ENCODE measurements at regions not wholly inside any gene's neighbourhood (a gene's known extent, or its start where the extent isn't known, plus 50 kb on each side); places are given as distances from the start of the nearest gene placed in this dataset.
"Not testable (repeated sequence)": the region's sequence is repeated elsewhere in the genome, so short reads cannot be mapped to it uniquely, and the experiment has no call there.

DNA sequence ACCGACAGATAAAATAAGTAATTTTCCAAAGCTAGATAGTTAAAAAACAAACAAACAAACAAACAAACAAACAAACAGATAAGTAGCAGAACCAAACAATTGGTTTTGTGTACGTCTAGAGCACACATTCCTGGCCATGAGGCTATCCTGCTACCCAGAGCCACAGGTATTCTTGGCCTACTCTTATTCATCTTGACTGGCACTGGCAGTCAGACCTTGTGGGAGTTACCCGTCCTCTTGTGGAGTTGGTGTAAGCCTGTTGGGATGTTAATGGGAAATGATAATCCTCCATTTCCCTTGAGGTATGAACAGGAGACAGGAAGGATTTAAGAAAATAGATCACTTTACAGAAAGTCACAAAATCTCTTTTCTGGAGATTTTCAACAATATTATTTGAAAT lies 142.4 kb upstream of the MEOX2 start:
- Mint-ChIP-seq H3K36me3 (no peaks in the 10 kb centered on the region), H3K27me3 (no peaks in the 10 kb centered on the region), H3K27ac (no peak overlapping the region), H3K4me1 (no peaks in the 10 kb centered on the region), H3K9me3 (no peaks in the 10 kb centered on the region), H3K4me3 (no peak overlapping the region)
- DNase-seq (ENCODE audit: low spot score in 2 of 2) = no peak
- no peak for ATAC-seq (ENCODE audit: low read depth)

DNA sequence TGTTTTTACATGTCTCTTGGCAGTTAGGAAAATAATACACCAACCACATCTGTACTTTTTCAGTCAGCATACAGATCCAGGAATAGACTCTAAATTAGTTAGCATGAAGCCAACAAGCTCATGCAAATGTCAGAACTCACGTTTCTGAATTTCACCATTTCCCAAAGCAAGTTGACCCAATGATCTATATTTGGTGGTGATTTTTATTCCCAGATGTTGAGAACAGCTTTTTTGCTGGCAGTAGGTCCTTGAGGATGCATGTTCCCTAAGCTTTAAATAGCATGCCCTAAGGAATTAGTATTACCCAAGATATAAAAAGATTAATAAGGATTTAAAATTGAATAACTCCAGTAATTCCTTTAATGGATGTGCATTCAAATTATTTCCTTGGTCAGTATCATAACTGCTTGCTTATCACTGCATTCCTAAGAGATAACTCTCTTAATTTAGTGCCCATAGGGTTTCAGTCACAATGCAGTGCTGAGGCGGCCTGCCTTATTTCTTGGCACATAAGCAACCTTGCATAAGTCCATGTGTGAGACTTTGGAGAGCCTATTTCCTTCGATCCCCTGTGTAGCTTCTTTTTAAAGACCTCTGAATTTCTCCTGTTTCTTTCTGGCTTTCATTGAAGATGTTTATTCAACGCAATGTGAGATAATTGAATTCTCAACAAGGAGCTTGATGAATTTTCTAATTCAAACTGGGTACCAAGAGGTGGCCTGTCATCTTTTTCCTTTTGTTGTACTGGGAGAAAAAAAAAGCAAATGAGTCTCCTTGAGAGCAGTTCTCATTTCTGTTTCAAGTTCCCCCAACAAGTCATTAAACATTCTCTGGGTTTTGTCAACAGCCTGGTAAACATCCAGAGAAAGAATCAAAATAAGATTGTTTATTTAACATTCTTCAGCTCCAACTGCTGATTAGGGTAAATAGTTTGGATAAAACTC lies 135.3 kb upstream of the MEOX2 start:
- Mint-ChIP-seq H3K9me3 (peaks cover 5% of the 10 kb centered on the region), H3K27me3 (no peaks in the 10 kb centered on the region), H3K36me3 (no peaks in the 10 kb centered on the region), H3K4me3 (no peak overlapping the region), H3K4me1 (no peaks in the 10 kb centered on the region), H3K27ac (no peak overlapping the region)
- no peak for ATAC-seq (ENCODE audit: low read depth)
- no peak for DNase-seq (ENCODE audit: low spot score in 2 of 2)

DNA sequence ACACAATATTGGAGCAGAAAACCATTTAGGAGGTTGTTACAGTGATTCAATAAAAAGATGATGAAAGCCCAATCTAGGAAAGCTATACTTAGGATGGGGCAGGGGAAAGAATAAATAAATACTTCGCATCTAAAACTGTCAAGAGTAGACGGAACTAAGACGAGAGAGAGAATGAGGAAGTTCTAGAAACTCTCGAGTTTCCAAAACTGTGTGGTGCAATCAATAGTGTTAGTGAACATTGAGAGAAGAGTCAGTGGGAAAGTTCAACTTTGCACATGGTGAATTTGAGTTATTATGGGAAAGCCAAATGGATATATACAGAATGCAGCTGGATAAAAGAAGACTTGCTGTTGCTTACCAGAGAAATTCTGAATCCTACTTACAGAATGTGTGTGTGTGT lies 133.8 kb upstream of the MEOX2 start:
- no peaks in the 10 kb centered on the region for H3K36me3 Mint-ChIP-seq
- H3K4me3 Mint-ChIP-seq = no peak overlapping the region
- no peaks in the 10 kb centered on the region for H3K27me3 Mint-ChIP-seq
- no peak overlapping the region for H3K27ac Mint-ChIP-seq
- DNase-seq (ENCODE audit: low spot score in 2 of 2) (no peak), ATAC-seq (ENCODE audit: low read depth) (no peak)
- peaks cover 5% of the 10 kb centered on the region for H3K9me3 Mint-ChIP-seq
- H3K4me1 Mint-ChIP-seq = no peaks in the 10 kb centered on the region

DNA sequence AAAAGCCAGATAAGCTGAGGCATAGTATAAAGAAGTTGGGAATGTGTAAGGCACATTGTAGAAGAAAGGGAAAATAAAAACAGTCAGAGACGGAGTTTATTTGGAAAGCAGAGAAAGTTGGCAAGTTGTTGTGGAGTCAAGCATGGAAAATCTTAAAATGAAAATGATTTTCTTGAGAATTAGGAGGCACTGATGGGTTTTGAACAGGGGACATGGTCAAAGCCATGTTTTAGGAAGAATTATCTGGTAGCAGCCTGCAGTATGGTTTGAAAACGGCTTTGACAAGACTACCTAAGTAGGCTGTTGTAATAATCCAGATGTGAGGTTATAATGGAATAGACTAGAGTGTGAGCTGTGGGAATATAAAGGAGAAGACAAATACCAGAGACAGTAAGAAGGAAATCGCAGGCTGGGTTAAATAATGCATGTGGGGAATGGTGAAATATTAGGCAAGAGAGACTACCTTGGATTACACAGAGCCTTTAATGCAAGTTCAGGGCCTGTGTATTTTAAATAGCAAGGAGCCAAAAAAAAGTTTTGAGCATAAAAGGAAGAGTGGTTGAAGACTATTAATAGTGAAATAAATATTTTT lies 130.4 kb upstream of the MEOX2 start:
- Mint-ChIP-seq H3K4me3 (no peak overlapping the region), H3K27ac (no peak overlapping the region), H3K27me3 (no peaks in the 10 kb centered on the region), H3K36me3 (no peaks in the 10 kb centered on the region), H3K4me1 (no peaks in the 10 kb centered on the region), H3K9me3 (peaks cover 5% of the 10 kb centered on the region)
- ATAC-seq (ENCODE audit: low read depth) (no peak), DNase-seq (ENCODE audit: low spot score in 2 of 2) (no peak)

DNA sequence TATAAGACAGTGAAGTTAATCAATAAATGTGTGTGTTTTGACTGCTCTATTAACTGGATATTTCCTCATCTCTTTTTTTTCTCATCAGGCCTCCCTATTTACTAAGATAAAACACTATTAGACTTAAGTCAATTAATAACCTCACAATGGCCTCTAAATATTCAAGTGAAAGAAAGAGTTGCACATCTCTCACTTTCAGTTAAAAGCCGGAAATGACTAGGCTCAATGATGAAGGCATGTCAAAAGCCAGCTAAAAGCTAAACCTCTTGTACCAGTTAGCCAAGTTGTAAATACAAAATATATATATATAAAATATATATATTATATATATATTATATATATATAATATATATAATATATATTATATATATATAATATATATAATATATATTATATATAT lies 127.0 kb upstream of the MEOX2 start:
- DNase-seq (ENCODE audit: low spot score in 2 of 2) (no peak), ATAC-seq (ENCODE audit: low read depth) (no peak)
- Mint-ChIP-seq H3K27ac (no peak overlapping the region), H3K27me3 (no peaks in the 10 kb centered on the region), H3K4me1 (no peaks in the 10 kb centered on the region), H3K36me3 (no peaks in the 10 kb centered on the region), H3K9me3 (peaks cover 4% of the 10 kb centered on the region), H3K4me3 (no peak overlapping the region)

DNA sequence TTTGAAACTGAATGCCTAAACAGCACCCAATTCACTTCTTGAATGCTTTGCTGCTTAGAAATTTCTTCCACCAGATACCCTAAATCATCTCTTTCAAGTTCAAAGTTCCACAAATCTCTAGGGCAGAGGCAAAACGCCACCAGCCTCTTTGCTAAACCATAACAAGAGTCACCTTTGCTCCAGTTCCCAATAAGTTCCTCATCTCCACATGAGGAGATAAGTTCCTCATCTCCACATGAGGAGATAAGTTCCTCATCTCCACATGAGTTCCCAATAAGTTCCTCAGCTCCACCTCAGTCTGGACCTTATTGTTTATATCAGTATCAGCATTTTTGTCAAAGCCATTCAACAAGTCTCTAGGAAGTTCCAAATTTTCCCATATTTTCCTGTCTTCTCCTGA lies 123.9 kb upstream of the MEOX2 start:
- not testable (repeated sequence) for ATAC-seq (ENCODE audit: low read depth); H3K4me3 Mint-ChIP-seq; DNase-seq (ENCODE audit: low spot score in 2 of 2); H3K27ac Mint-ChIP-seq; H3K36me3 Mint-ChIP-seq; H3K4me1 Mint-ChIP-seq; H3K9me3 Mint-ChIP-seq; H3K27me3 Mint-ChIP-seq

DNA sequence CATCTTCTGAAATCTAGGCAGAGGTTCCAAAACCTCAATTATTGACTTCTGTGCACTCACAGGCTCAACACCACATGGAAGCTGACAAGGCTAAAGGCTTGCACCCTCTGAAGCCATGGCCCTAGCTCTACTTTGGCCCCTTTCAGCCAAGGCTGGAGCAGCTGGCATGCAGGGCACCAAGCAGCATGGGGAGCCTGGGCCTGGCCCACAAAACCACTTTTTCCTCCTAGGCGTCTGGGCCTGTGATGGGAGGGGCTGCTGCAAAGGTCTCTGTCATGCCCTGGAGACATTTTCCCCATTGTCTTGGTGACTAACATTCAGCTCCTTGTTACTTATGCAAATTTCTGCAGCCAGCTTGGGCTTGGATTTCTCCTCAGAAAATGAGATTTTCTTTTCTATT lies 123.5 kb upstream of the MEOX2 start:
- DNase-seq (ENCODE audit: low spot score in 2 of 2); H3K27me3 Mint-ChIP-seq; H3K4me1 Mint-ChIP-seq; ATAC-seq (ENCODE audit: low read depth); H3K36me3 Mint-ChIP-seq; H3K9me3 Mint-ChIP-seq; H3K27ac Mint-ChIP-seq; H3K4me3 Mint-ChIP-seq: not testable (repeated sequence)

DNA sequence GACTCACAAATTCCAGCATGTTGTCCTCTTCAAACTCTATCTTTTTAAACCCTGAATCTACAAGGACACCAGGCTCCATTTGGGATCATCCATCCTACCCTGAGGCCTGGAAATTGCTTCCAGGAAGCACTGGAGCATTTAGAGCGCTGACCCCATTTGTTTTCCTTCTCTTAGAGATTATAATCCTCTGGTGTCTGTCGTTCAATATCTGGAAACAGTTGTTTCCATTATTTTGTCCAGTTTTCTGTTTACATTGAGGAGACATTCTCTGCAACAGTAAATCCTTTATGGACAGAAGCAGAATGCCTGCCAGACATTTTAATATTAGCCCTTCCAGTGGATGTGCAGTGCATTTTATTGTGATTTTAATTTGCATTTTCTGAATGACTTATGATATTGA lies 119.4 kb upstream of the MEOX2 start:
- H3K9me3 Mint-ChIP-seq = peaks cover 2% of the 10 kb centered on the region
- DNase-seq (ENCODE audit: low spot score in 2 of 2) (no peak), ATAC-seq (ENCODE audit: low read depth) (no peak)
- H3K27me3 Mint-ChIP-seq = no peaks in the 10 kb centered on the region
- no peak overlapping the region for H3K4me3 Mint-ChIP-seq
- no peaks in the 10 kb centered on the region for H3K4me1 Mint-ChIP-seq
- no peak overlapping the region for H3K27ac Mint-ChIP-seq
- no peaks in the 10 kb centered on the region for H3K36me3 Mint-ChIP-seq

DNA sequence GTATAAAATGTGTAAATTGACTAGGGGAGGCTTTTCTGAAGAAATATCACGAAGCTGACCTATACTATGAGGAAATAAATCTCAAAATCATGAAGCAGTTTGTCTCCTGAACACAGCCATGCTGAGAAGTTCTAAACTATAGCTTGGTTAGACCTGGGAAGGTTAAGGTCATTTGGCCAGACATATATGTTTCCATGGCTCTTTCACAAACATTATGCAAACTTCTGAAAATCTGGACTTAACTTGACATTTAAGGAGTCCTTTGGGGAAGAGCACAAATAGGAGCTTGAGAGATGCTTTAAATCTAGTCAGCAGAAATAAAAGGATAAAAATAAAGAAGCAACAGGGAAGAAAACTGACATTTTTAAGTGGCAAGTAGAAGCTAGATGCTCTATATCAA lies 115.9 kb upstream of the MEOX2 start:
- DNase-seq (ENCODE audit: low spot score in 2 of 2) = no peak
- Mint-ChIP-seq H3K4me3 (no peak overlapping the region), H3K9me3 (peaks cover 2% of the 10 kb centered on the region), H3K27me3 (no peaks in the 10 kb centered on the region), H3K4me1 (no peaks in the 10 kb centered on the region), H3K36me3 (no peaks in the 10 kb centered on the region), H3K27ac (no peak overlapping the region)
- ATAC-seq (ENCODE audit: low read depth) = no peak

DNA sequence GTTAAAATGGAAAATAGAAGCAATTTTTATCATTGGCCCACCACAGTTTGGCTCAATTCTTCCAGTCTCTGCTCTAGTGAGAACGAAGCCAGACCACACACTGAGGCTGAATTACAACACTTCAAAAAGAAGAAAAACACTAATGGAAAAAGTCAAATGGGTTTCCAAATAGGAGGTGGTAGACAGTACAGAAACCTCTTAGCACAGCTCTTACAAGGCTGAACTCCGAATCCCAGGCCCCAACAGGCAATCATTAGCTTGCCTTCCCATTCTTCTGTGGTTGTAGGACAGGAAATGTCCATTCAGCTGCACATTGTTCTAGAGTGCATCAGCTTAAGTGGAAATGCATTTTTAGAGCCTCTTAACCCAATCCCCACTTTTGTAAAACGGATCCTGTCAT lies 115.1 kb upstream of the MEOX2 start:
- no peak overlapping the region for H3K27ac Mint-ChIP-seq

DNA sequence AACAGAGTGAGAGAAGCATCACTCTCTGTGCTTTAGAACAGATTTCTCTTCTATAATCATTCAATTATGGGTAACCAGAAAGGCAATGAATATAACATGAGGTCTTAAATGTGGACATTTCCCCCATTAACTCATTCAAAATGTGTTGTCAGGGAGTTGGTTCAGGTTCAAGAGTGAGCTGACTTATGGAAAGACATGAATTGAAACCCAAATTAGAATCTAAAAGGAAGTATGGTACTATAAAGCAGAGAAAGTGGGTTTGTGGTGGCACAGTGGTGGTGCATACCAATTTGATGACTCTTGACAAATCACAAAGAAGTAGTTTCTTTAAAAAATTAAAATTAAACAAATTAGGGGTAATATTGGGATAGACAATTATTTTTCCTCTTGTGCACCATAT lies 114.6 kb upstream of the MEOX2 start:
- Mint-ChIP-seq H3K4me1 (no peaks in the 10 kb centered on the region), H3K4me3 (no peak overlapping the region), H3K27ac (no peak overlapping the region), H3K27me3 (no peaks in the 10 kb centered on the region), H3K9me3 (peaks cover 2% of the 10 kb centered on the region), H3K36me3 (no peaks in the 10 kb centered on the region)
- no peak for DNase-seq (ENCODE audit: low spot score in 2 of 2)
- no peak for ATAC-seq (ENCODE audit: low read depth)

More for the DNA sequence above, 115.1 kb upstream of the MEOX2 start:
- Mint-ChIP-seq H3K4me3 (no peak overlapping the region), H3K4me1 (no peaks in the 10 kb centered on the region), H3K36me3 (no peaks in the 10 kb centered on the region), H3K27me3 (no peaks in the 10 kb centered on the region), H3K9me3 (peaks cover 2% of the 10 kb centered on the region)
- DNase-seq (ENCODE audit: low spot score in 2 of 2) = no peak
- no peak for ATAC-seq (ENCODE audit: low read depth)

DNA sequence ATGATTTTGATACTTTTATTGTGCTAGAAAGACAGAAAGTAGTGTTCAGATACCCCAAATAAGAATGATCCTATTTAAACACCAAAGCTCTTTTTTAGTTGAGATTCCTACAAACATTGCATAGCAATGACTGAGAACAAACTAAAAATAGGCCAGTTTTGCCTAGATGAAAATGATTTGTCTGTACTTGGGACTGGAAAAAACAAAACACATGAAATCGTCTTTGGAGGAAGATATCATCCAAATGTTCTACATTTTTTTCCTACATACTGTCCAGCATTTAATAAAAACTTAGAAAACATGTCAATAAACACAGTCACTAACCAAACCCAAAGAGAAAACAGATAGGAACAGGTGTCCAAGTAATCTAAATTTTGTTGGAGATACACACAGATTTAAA lies 111.6 kb upstream of the MEOX2 start:
- no peaks in the 10 kb centered on the region for H3K36me3 Mint-ChIP-seq
- no peak overlapping the region for H3K4me3 Mint-ChIP-seq
- DNase-seq (ENCODE audit: low spot score in 2 of 2) = no peak
- no peak overlapping the region for H3K27ac Mint-ChIP-seq
- ATAC-seq (ENCODE audit: low read depth) = no peak
- no peaks in the 10 kb centered on the region for H3K27me3 Mint-ChIP-seq
- H3K4me1 Mint-ChIP-seq = no peaks in the 10 kb centered on the region
- peaks cover 3% of the 10 kb centered on the region for H3K9me3 Mint-ChIP-seq

DNA sequence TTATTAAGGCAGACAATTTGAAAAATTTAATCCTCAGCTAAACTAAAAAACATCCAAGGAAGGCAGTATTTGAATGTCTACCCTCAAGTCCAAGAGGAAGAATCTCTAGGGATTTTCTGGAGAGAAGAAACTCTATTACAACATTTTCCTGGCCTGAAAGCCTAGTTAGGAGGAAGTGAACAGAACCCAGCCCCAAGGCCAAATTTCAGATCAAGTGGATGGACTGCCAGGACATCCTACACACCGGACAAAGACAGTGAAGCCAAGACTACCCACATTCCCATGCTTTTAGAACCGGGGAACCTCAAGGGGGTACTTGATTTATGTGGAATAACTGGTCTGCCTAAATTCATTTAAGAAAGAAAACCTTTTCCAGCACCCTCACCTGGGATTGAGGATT lies 108.9 kb upstream of the MEOX2 start:
- Mint-ChIP-seq H3K36me3 (no peaks in the 10 kb centered on the region), H3K27ac (no peak overlapping the region), H3K4me3 (no peak overlapping the region), H3K9me3 (peaks cover 3% of the 10 kb centered on the region), H3K4me1 (no peaks in the 10 kb centered on the region), H3K27me3 (no peaks in the 10 kb centered on the region)
- DNase-seq (ENCODE audit: low spot score in 2 of 2) (no peak), ATAC-seq (ENCODE audit: low read depth) (no peak)

DNA sequence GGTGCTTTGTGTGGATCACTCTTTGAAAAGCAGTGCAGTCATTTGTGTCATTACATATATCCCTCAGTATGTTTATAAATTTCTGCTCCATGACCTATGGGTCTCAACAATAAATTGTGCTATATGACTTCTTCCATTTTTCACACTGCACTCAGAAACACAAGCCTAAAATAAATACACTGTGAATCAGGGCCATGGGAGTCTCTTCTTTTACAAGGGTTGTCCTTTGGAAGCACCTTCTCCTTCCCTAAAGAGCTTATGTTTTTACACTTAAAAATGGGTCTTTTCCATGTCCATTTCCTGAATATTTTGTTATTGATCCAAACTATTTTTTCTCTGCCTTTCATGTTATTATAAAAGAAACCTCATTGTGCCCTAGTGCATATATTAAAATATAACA lies 108.3 kb upstream of the MEOX2 start:
- no peaks in the 10 kb centered on the region for H3K4me1 Mint-ChIP-seq
- no peak for ATAC-seq (ENCODE audit: low read depth)
- DNase-seq (ENCODE audit: low spot score in 2 of 2) = no peak
- H3K4me3 Mint-ChIP-seq = no peak overlapping the region
- H3K36me3 Mint-ChIP-seq = no peaks in the 10 kb centered on the region
- no peaks in the 10 kb centered on the region for H3K27me3 Mint-ChIP-seq
- peaks cover 2% of the 10 kb centered on the region for H3K9me3 Mint-ChIP-seq
- no peak overlapping the region for H3K27ac Mint-ChIP-seq

DNA sequence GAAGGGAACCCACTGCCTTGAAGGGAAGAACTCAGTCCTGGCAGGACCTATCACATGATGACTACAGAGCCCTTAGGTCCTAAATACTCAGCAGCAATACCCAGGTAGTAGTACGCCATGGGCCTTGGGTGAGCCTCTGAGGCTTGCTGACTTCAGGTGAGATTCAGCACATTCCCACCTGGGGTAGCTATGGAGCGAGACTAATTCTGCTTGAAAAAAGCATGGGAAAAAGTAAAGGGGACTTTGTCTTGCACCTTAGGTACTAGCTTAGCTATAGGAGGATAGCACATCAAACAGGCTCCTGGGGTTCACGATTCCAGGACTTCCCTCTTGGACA lies 98.2 kb upstream of the MEOX2 start:
- Mint-ChIP-seq H3K9me3 (peaks cover 2% of the 10 kb centered on the region), H3K27ac (no peak overlapping the region), H3K4me1 (no peaks in the 10 kb centered on the region), H3K36me3 (no peaks in the 10 kb centered on the region), H3K27me3 (no peaks in the 10 kb centered on the region), H3K4me3 (no peak overlapping the region)
- DNase-seq (ENCODE audit: low spot score in 2 of 2) = no peak
- no peak for ATAC-seq (ENCODE audit: low read depth)

All from memory B cell (primary cell).